ENCODE measurements at regions not wholly inside any gene's neighbourhood (a gene's known extent, or its start where the extent isn't known, plus 50 kb on each side); places are given as distances from the start of the nearest gene placed in this dataset.

DNA sequence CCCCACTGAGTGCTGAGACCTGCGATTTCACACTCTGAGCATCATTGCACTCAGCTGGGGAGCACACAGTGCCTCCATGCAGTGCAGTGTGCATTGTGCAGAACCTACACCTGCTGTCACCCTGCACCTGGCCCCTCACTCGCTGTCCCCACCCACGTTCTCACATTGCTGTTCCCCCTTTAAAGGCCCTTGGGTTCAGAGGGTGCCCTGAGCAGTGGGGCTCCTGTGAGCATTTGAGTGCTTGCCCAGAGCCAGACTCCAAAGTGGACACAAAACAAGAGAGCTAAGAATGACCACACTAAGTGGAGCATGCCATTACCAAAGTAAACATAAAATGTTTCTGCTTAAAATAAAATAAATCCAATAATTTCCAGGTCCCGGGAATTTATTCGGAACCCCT is 131.0 kb upstream of the CST7 start:
- no peak overlapping the region for H3K4me3 ChIP-seq
- no peak overlapping the region for H3K27ac Mint-ChIP-seq
- H3K9me3 ChIP-seq (ENCODE audit: low read depth): no peaks in the 10 kb centered on the region
- peaks cover 9% of the 10 kb centered on the region for H3K27me3 Mint-ChIP-seq (ENCODE audit: insufficient read depth, low read depth)
- no peak overlapping the region for H3K27ac ChIP-seq
- no peaks in the 10 kb centered on the region for H3K4me1 Mint-ChIP-seq
- no peaks in the 10 kb centered on the region for H3K4me1 ChIP-seq
- no peak overlapping the region for H3K9ac ChIP-seq
- no peaks in the 10 kb centered on the region for H3K36me3 ChIP-seq
- no peaks in the 10 kb centered on the region for H4K20me1 ChIP-seq (ENCODE audit: low read depth)
- no peaks in the 10 kb centered on the region for H3K79me2 ChIP-seq (ENCODE audit: low read depth)
- no peak overlapping the region for H2AFZ ChIP-seq (replicated peaks)
- TF ChIP-seq EZH2phosphoT487 (IDR thresholded peaks at IDR 0.05) (no peak), EZH2 (IDR thresholded peaks at IDR 0.05) (no peak), CTCF (IDR thresholded peaks at IDR 0.05) (no peak)
- H3K36me3 Mint-ChIP-seq: no peaks in the 10 kb centered on the region
- H3K9me3 Mint-ChIP-seq: no peaks in the 10 kb centered on the region
- H3K4me3 Mint-ChIP-seq: no peak overlapping the region
- no peaks in the 10 kb centered on the region for H3K27me3 ChIP-seq
- DNase-seq (ENCODE audit: low spot score): no peak
- no peaks in the 10 kb centered on the region for H3F3A ChIP-seq (ENCODE audit: low read depth)
- H3K4me2 ChIP-seq: no peak overlapping the region

DNA sequence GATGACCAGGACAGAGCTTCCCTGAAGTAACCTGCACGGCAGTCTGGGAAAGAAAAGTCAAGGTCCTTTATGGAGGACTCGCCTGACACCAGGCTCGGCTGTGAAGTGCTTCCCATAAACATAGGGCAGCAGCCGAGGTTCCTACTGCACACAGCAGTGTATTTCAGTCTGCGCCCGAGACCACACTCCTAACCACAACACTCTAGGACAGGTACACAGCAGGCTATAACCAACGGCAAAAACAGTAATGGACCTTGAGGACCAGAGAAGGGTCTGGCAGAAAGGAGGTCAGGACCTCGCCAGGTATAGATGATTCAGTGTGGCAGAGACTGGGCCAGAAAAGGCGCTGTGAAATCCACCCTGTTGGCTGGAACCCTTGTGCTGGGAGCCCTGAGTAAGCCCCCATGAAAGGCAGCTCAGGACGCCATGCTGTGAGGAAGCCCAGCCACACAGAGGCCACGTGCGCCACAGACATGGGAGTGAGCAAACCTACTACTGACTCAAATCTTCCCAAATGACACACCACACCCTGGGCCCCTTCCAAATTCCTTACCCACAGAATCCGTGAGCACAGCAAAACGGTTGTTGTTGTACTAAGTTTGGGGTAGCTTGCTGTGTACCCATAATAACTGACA is 129.6 kb upstream of the CST7 start:
- no peak for DNase-seq (ENCODE audit: low spot score)
- Histone ChIP-seq H3K79me2 (ENCODE audit: low read depth) (no peaks in the 10 kb centered on the region), H3K36me3 (no peaks in the 10 kb centered on the region), H3K9me3 (ENCODE audit: low read depth) (no peaks in the 10 kb centered on the region), H3F3A (ENCODE audit: low read depth) (no peaks in the 10 kb centered on the region), H3K27me3 (no peaks in the 10 kb centered on the region), H4K20me1 (ENCODE audit: low read depth) (no peaks in the 10 kb centered on the region), H3K4me3 (no peak overlapping the region), H3K9ac (no peak overlapping the region), H3K4me2 (no peak overlapping the region), H2AFZ (replicated peaks) (no peak overlapping the region), H3K4me1 (no peaks in the 10 kb centered on the region), H3K27ac (no peak overlapping the region)
- H3K4me1 Mint-ChIP-seq: no peaks in the 10 kb centered on the region
- TF ChIP-seq CTCF (IDR thresholded peaks at IDR 0.05) (no peak), EZH2phosphoT487 (IDR thresholded peaks at IDR 0.05) (no peak), EZH2 (IDR thresholded peaks at IDR 0.05) (no peak)
- H3K4me3 Mint-ChIP-seq: no peak overlapping the region
- H3K36me3 Mint-ChIP-seq: no peaks in the 10 kb centered on the region
- no peaks in the 10 kb centered on the region for H3K27me3 Mint-ChIP-seq (ENCODE audit: insufficient read depth, low read depth)
- H3K9me3 Mint-ChIP-seq: no peaks in the 10 kb centered on the region
- no peak overlapping the region for H3K27ac Mint-ChIP-seq

DNA sequence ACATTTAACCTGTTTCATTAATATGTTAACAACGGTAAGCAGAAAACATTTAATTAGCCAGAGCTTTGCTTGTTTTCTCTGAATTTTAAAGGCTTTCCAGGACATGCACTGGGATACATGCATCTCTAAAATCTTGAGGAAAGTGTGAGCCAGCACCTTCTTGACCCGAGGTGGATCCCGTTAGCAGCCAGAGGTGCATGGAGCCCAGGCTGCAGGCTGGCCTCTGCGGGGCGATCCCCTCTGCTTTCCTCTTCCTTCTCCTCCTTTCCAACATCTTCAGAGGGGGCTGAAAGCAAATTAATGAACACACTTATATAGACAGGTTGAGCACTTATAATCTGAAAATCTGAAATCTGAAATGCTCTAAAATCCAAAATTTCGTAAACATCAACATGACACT is 128.7 kb upstream of the CST7 start:
- H3K9me3 Mint-ChIP-seq: no peaks in the 10 kb centered on the region
- no peak overlapping the region for H3K27ac Mint-ChIP-seq
- no peak overlapping the region for H3K4me3 Mint-ChIP-seq
- no peak for TF ChIP-seq EZH2phosphoT487 (IDR thresholded peaks at IDR 0.05)
- TF ChIP-seq EZH2 (IDR thresholded peaks at IDR 0.05): no peak
- no peak for TF ChIP-seq CTCF (IDR thresholded peaks at IDR 0.05)
- H2AFZ ChIP-seq (replicated peaks): no peak overlapping the region
- H3K27me3 ChIP-seq: no peaks in the 10 kb centered on the region
- H3K79me2 ChIP-seq (ENCODE audit: low read depth): no peaks in the 10 kb centered on the region
- H3K4me3 ChIP-seq: no peak overlapping the region
- H3K9me3 ChIP-seq (ENCODE audit: low read depth): no peaks in the 10 kb centered on the region
- no peaks in the 10 kb centered on the region for H3K4me1 Mint-ChIP-seq
- H3K4me1 ChIP-seq: no peaks in the 10 kb centered on the region
- no peaks in the 10 kb centered on the region for H3K36me3 ChIP-seq
- no peak for DNase-seq (ENCODE audit: low spot score)
- no peak overlapping the region for H3K9ac ChIP-seq
- no peaks in the 10 kb centered on the region for H4K20me1 ChIP-seq (ENCODE audit: low read depth)
- no peak overlapping the region for H3K27ac ChIP-seq
- no peaks in the 10 kb centered on the region for H3K36me3 Mint-ChIP-seq
- H3F3A ChIP-seq (ENCODE audit: low read depth): no peaks in the 10 kb centered on the region
- no peaks in the 10 kb centered on the region for H3K27me3 Mint-ChIP-seq (ENCODE audit: insufficient read depth, low read depth)
- no peak overlapping the region for H3K4me2 ChIP-seq

Measured in neural progenitor cell (in vitro differentiated cells).